NCI-H2227 treated with DMSO at 0.1 percent for 48 hours (cell line): ENCODE measurements at regions not wholly inside any gene's neighbourhood (a gene's known extent, or its start where the extent isn't known, plus 50 kb on each side); places are given as distances from the start of the nearest gene placed in this dataset.

Experiments
- DNase-seq: peaks from one replicate; lab custom pipeline; 2025; lab: John Stamatoyannopoulos, UW

DNA sequence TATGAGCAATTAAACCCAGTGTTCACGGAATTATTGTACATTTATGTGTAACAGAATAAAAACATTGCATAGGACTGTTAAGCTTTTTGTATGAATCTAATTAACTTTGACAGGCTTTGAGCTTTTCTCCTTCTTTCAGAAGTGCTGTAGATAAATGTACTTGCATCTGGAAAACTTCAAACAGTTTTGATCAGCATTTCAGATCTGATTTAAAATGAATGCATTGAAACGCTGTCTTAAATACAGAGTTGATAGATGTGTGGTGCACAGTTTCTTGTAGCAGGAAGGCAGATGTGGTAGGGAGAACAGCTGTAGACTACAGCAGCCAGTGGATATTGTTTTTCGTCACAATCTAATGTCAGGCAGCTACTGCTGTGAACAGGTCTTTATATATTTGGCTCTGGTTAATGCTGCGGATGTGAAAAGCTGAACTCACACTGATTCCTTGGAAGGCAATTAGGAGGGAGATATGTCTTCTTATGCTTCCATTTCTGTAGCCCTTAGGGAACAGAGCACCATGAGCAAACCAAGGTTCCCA lies 193.8 kb upstream of the GOLIM4 start:
- no peak for DNase-seq

DNA sequence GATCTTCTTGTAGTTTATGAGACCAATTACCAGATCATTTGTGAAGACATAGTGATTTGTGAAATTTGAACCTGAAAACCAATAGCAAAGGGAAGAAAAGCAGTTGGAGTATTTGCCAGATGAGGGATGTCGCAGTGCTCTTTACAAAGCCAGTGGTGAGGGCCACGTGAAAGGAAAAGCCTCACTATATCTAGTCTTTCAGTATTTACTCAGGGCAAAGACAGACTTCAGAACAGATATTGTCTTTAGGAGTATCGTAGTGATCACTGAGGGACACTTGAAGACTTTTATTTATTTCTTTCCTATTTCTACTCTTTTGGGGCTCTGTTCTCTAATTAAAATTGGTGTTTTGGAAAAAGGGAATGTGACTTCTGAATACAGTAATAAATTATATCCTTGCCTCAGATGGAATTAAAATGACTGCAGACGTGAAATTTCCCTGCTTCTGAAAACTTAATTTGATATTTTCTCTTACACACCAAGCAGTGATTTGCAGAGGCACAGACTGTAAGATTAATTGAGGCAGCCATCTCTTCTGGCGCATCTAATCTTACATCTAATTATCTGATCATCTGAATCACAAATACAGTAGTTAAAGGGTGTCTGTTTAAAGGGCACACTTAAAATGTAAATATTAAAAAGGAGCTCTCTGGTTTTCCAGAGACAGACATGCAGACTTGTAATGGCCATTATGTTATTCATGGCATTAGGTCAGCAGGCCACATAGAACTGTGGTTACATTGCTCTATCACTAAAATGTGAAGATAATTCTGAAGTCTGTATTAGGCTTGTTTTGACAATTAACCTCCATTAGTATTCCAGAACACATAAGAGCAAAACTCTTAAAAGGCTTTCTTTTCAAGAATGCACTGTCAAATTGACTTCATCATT lies 193.0 kb upstream of the GOLIM4 start:
- DNase-seq = peak; percentile 34

GRCh38 chr3:168285506-168285905 lies 189.8 kb upstream of the GOLIM4 start:
- DNase-seq = no peak

DNA sequence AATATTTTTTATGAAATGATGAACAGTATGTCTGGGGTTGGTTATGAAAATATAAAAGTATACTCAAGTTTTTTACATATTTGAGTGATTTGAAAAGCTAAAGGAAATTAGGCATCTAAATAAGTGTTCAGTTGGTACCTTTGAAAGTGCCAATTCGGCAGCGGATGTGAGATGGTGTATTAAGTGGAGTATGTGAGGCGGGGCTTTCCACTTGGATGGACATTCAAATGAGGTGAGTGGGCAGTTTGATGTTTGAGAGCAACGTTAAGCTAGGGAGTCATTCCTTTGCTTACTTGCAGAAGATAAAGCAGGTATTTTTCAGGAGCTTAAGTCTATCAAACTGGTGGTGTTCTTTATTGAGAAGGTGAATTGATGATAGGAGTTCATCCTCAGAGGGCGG lies 189.0 kb upstream of the GOLIM4 start:
- DNase-seq = no peak

DNA sequence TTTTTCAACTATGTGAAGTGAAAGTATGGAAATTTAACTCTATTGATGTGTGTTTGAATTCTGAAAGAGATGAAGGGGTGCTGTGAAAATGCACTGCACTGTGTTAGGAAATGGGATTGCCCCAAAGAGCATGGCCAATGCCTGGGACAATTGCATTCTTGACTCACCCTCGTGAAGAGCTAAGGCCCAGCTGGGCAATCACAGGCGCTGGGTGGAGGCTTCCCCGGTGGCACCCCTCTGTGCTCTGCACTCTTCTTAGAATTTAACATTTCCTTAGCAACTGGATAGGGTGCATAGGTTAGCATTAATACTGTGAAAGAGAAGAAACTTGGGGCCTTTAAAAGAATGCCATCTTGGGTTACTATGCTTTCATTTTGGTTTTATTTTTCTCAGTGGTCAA lies 179.9 kb upstream of the GOLIM4 start:
- no peak for DNase-seq

- DNase-seq = no peak
Observed at GRCh38 chr3:168273917-168274316, 178.2 kb upstream of the GOLIM4 start.

DNA sequence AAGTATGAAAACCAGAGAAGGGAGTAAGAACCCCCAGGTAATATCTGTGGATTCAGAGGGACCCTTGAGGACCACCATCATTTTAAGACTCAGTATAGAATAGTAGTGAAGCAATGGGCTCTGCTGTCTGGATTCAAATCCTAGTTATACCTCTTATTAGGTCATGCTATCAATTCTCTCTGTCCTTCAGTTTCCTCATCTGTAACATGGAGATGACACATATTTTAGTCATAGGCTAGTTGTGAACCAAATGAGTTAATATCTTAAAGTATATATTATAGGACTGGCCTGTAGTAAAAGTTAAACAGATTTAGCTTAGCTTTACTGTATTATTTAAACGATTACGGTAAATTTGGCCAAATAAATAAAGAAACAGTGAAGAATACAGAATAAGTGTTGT lies 177.3 kb upstream of the GOLIM4 start:
- no peak for DNase-seq

DNA sequence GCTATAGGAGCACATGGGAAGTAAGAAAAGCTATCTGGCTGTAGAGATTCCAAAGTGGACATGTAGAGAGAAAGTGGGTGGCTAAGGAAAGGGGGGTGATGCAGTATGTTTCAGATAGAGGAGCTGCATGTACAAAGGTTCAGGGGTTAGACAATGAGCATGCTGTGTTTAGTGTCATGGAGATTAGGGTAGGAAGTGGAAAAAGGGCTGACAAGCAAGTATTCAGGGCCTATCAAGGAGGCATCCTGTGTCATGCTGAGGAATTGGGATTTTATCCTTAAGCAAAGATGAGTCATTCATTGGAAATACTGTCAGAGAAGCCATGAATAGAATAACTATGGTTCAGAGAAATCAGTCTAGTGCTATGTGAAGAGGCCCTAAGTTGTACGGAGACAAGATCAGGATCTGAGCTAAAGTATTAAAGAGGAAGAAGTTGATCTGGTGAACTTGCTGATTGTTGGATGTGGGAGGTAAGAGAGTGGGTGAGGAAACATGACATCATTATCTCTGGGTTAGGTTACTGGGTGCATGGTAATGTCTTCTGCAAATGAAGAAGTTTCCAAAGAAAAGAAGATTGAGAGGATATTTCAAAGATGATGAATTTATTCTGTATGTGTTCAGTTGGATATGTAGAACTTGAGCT lies 176.7 kb upstream of the GOLIM4 start:
- no peak for DNase-seq

- DNase-seq = no peak
Observed at GRCh38 chr3:168271932-168272331, 176.2 kb upstream of the GOLIM4 start.

DNA sequence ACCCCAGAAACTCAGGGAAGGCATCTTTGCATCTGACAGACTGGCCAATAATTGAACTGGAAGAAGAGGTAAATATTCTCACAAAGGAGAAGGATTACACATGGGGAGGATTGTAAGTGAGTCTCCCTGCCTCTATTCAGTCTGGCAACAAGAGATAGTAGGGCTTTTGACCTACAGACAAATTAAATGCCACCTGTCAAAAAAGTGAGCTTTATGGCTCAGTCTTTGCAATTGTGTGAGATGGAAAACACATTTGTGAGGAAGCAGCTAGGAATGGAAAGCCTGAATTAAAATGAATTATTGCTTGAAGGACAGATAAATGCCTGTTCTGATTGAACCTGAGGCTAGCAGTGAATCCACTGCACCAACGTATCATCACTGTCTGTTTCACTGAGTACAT lies 173.3 kb upstream of the GOLIM4 start:
- peak; percentile 96 for DNase-seq

GRCh38 chr3:168267179-168267578 lies 171.5 kb upstream of the GOLIM4 start:
- no peak for DNase-seq

GRCh38 chr3:168266335-168266734 lies 170.6 kb upstream of the GOLIM4 start:
- DNase-seq = no peak

GRCh38 chr3:168262887-168263286 lies 167.2 kb upstream of the GOLIM4 start:
- no peak for DNase-seq

DNA sequence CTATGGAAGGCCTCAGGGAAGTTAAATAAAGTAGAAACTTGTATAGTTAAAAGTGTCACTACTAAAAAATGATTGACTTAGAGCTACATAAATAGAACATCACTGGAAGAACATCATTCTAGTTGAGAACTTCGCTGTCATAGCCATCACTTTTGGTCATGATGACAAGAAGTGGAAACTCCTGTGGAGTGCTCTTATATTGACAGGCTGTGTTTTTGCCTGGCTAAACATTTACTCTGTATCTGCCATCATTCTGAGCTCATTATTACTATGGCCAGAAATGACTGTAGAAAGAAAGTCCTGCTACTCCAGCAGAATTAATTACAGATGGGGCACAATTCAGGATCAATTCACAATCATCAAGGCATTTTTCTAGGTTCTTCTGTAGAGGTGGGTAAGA lies 165.1 kb upstream of the GOLIM4 start:
- no peak for DNase-seq

- no peak for DNase-seq
Observed at GRCh38 chr3:168251371-168251770, 155.6 kb upstream of the GOLIM4 start.

- peak; percentile 23 for DNase-seq
Observed at GRCh38 chr3:168250415-168250861, 154.7 kb upstream of the GOLIM4 start.

- DNase-seq = peak; percentile 91
Observed at GRCh38 chr3:168249550-168250414, 154.1 kb upstream of the GOLIM4 start.

GRCh38 chr3:168249205-168249549 lies 153.5 kb upstream of the GOLIM4 start:
- peak; percentile 91 for DNase-seq

DNA sequence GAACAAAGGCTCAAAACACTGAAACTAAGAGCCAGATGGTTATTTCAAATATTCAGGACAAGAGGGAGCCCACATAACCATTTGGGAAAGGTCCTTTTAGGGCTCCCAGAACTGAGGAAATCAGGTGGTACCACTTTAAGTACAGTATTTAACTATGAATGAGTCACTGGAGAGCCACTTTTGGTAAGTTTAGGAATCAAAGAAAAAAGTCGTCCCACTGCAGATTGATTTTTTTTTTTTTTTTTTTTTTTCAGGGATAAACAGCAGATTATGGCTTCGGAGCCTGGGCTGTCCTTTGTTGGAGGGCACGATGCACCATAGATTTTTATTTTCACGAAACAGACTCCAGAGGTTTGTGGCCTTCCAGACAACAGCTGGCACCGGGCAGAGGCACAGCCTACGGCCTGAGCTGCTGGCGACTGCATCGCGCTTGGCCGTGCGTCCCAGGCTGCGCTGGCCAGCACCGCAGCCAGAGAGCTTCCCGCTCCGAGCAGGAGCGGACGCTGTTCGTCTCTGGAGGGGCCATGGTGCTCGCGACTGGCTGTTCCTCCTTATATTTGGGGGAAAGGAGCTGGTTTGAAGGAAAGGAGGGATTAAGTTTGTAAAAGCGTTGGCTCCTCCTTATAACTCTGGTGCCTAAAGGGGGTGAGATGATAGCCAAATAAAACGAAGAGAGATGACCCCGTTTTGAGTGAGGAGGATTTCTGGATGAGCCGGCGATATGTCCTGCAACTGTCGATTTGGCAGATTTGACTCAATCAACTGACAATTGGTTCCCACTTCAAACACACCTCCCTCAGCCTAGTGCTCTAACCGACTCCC lies 152.9 kb upstream of the GOLIM4 start:
- DNase-seq = peak; percentile 67

- no peak for DNase-seq
Observed at GRCh38 chr3:168241156-168241555, 145.4 kb upstream of the GOLIM4 start.

DNA sequence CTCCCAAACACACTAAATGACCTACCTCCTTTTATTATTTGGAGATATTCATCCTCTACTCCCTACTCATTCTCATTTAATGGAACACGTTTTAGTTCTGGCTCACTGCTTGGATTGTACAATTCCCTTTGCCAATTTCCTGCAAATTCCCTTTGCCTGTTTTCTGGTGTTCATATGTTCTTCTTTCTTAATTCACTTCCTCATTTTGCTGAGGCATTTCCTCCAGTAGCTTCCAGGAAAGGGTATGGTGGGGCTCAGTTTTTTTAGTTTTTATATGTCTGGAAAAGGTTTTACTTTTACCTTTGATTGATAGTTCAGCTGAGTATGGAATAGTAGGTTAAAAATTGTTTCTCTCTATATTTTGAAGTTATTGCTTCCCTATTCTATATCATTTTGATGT lies 143.6 kb upstream of the GOLIM4 start:
- DNase-seq = no peak
